ENCODE measurements at regions not wholly inside any gene's neighbourhood (a gene's known extent, or its start where the extent isn't known, plus 50 kb on each side); places are given as distances from the start of the nearest gene placed in this dataset.

DNA sequence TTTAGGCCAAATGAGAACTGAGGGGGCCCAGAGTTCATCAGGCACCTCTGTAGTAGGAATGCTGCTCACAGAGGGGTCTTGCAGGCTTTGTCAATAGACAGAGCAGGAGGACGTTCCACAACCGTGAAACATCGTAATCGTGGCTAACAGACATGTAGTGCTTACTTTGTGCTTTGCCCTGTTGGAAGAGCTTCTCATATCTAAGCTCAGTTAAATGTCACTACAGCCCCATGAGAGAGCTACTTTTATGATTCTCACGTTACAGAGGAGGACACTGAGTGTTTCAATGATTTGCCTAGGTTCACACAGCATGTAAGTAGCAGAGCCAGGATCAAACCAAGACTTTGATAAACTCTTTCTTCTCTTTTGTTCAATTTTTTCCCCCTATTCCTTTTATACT, 136.6 kb downstream of the MYCN start:
- no peak for TF ChIP-seq EP300 (IDR thresholded peaks at IDR 0.05)
- TF ChIP-seq, protein P1, sequence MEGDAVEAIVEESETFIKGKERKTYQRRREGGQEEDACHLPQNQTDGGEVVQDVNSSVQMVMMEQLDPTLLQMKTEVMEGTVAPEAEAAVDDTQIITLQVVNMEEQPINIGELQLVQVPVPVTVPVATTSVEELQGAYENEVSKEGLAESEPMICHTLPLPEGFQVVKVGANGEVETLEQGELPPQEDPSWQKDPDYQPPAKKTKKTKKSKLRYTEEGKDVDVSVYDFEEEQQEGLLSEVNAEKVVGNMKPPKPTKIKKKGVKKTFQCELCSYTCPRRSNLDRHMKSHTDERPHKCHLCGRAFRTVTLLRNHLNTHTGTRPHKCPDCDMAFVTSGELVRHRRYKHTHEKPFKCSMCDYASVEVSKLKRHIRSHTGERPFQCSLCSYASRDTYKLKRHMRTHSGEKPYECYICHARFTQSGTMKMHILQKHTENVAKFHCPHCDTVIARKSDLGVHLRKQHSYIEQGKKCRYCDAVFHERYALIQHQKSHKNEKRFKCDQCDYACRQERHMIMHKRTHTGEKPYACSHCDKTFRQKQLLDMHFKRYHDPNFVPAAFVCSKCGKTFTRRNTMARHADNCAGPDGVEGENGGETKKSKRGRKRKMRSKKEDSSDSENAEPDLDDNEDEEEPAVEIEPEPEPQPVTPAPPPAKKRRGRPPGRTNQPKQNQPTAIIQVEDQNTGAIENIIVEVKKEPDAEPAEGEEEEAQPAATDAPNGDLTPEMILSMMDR (IDR thresholded peaks at IDR 0.05): no peak
- no peak for TF ChIP-seq POLR2A (IDR thresholded peaks at IDR 0.05)
